ENCODE measurements at regions not wholly inside any gene's neighbourhood (a gene's known extent, or its start where the extent isn't known, plus 50 kb on each side); places are given as distances from the start of the nearest gene placed in this dataset.

- TF ChIP-seq, protein P1, sequence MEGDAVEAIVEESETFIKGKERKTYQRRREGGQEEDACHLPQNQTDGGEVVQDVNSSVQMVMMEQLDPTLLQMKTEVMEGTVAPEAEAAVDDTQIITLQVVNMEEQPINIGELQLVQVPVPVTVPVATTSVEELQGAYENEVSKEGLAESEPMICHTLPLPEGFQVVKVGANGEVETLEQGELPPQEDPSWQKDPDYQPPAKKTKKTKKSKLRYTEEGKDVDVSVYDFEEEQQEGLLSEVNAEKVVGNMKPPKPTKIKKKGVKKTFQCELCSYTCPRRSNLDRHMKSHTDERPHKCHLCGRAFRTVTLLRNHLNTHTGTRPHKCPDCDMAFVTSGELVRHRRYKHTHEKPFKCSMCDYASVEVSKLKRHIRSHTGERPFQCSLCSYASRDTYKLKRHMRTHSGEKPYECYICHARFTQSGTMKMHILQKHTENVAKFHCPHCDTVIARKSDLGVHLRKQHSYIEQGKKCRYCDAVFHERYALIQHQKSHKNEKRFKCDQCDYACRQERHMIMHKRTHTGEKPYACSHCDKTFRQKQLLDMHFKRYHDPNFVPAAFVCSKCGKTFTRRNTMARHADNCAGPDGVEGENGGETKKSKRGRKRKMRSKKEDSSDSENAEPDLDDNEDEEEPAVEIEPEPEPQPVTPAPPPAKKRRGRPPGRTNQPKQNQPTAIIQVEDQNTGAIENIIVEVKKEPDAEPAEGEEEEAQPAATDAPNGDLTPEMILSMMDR (IDR thresholded peaks at IDR 0.05), result no peak
- no peak for TF ChIP-seq POLR2A (IDR thresholded peaks at IDR 0.05)
Measured at GRCh38 chr14:26209699-26210098, 388.1 kb downstream of the NOVA1 start.
